Uterus (tissue), 2 donors: ENCODE measurements at regions not wholly inside any gene's neighbourhood (a gene's known extent, or its start where the extent isn't known, plus 50 kb on each side); places are given as distances from the start of the nearest gene placed in this dataset.

Source experiments
- CTCF ChIP-seq, 4 experiments: fragments of 200-600 bp in 2 of 4; fragments of 450-650 bp in 2 of 4; sonication (generic) in 2 of 4; IDR thresholded peaks; one replicate each; pipeline ENCODE4 v1.5.1; 2016 to 2019; ENCODE audit warnings: antibody characterized with exemption in 4 of 4, mild to moderate bottlenecking in 2 of 4, moderate library complexity in 1 of 4
- POLR2A ChIP-seq, 2 donors: fragments of 450-650 bp; IDR thresholded peaks; one replicate each; pipeline ENCODE4 v1.6.1; 2016; ENCODE audit warnings: antibody characterized with exemption in 2 of 2, mild to moderate bottlenecking in 1 of 2, moderate library complexity in 1 of 2

DNA sequence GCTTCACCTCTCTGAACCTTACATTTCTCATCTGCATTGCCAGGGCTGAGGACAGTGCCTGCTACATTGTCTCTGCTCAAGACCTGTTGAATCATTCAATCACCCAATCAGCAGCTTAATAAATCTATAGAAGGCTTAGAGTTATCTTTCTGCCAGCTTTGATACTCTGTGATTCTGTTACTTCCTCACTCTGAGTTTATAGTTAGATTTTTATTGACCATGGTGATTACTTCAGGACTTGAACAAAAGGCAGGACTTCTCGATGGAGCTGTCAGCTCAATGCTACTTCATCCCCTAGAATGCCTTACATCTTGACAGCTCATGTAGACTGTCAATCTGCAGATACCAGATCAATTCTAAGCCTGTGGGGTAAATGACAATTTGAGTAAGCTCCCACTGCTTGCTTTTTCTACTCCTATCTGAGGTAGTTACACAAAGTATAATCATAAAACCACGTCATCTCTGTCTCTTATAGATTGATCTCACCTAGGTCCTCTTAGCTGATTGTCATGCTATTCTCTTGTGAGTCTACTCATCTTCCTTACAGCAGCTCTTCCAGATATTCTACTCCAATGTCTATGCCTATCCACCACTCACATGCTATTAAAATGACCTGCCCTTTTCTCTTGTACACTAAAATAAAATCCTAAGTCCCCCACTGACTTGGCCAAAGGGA lies 318.3 kb upstream of the CA10 start:
- TF ChIP-seq CTCF (IDR thresholded peaks at IDR 0.05), result no peak
- no peak for TF ChIP-seq POLR2A (IDR thresholded peaks at IDR 0.05)
